Naive thymus-derived CD4-positive, alpha-beta T cell (primary cell): ENCODE measurements at regions not wholly inside any gene's neighbourhood (a gene's known extent, or its start where the extent isn't known, plus 50 kb on each side); places are given as distances from the start of the nearest gene placed in this dataset.
A peak's percentile ranks its signal among the peaks of the same experiment; 100 is the strongest.

ENCODE experiments used
- ATAC-seq: fragments of 150-1000 bp; cut with Tn5 transposase; 2 replicates; pipeline ENCODE4 v1.10.0; 2021; ENCODE audit warnings: mild to moderate bottlenecking, moderate library complexity
- CTCF ChIA-PET: fragments of 350-600 bp; sonication (Branson Sonifier 250); formaldehyde crosslinking; loops from one replicate; lab custom pipeline; 2021; ENCODE audit warnings: antibody characterized with exemption; lab: Charles Lee
- POLR2A ChIA-PET: fragments of 350-600 bp; sonication (Branson Sonifier 250); formaldehyde crosslinking; loops from one replicate; lab custom pipeline; 2021; ENCODE audit warnings: antibody characterized with exemption, inconsistent platforms; lab: Charles Lee
- DNase-seq, 9 donors: peaks; one replicate each; pipeline versions ENCODE4 v3.0.0 to v3.0.0-alpha.2; 2020 to 2022; ENCODE audit warnings: mixed read lengths in 1 of 9
- H3K27ac ChIP-seq: one replicate; pipeline ENCODE4 v1.7.0; 2013; ENCODE audit warnings: mild to moderate bottlenecking, low read depth, low read length, moderate library complexity
- H3K27me3 ChIP-seq, 2 donors: one replicate each; pipeline ENCODE4 v1.7.0; 2013; ENCODE audit warnings: low read length in 2 of 2, mild to moderate bottlenecking in 2 of 2, moderate library complexity in 2 of 2; ENCODE audit not compliant: control insufficient read depth in 2 of 2, insufficient read depth in 2 of 2
- H3K36me3 ChIP-seq, 3 experiments: 1 replicate in 2 of 3; 2 replicates in 1 of 3; pipeline ENCODE4 v1.7.0; 2013; ENCODE audit warnings: low read length in 3 of 3, mild to moderate bottlenecking in 3 of 3, moderate library complexity in 1 of 3; ENCODE audit not compliant: insufficient read depth in 3 of 3, control insufficient read depth in 2 of 3
- H3K4me1 ChIP-seq, 2 donors: one replicate each; pipeline ENCODE4 v1.7.0; 2013; ENCODE audit warnings: low read length in 2 of 2, mild to moderate bottlenecking in 2 of 2, moderate library complexity in 1 of 2; ENCODE audit not compliant: control insufficient read depth in 2 of 2, insufficient read depth in 2 of 2
- H3K4me3 ChIP-seq: 2 replicates; pipeline ENCODE4 v1.7.0; 2013; ENCODE audit warnings: mild to moderate bottlenecking, low read length
- H3K9me3 ChIP-seq, 3 experiments: 1 replicate in 2 of 3; 2 replicates in 1 of 3; pipeline ENCODE4 v1.7.0; 2013; ENCODE audit warnings: low read length in 3 of 3; ENCODE audit not compliant: control insufficient read depth in 2 of 3
- H3K27ac Mint-ChIP-seq, 9 donors: one replicate each; pipeline ENCODE4 v1.8.0; 2020 to 2022; ENCODE audit warnings: mixed read lengths in 9 of 9, mild to moderate bottlenecking in 8 of 9, moderate library complexity in 5 of 9, inconsistent platforms in 2 of 9
- H3K27me3 Mint-ChIP-seq, 5 donors: one replicate each; pipeline ENCODE4 v1.8.0; 2021 to 2022; ENCODE audit warnings: mixed read lengths in 5 of 5, mild to moderate bottlenecking in 1 of 5
- H3K36me3 Mint-ChIP-seq, 5 donors: one replicate each; pipeline ENCODE4 v1.8.0; 2020 to 2022; ENCODE audit warnings: mixed read lengths in 5 of 5, mild to moderate bottlenecking in 3 of 5, inconsistent platforms in 1 of 5
- H3K4me1 Mint-ChIP-seq, 7 donors: one replicate each; pipeline ENCODE4 v1.8.0; 2020 to 2022; ENCODE audit warnings: mixed read lengths in 7 of 7, mild to moderate bottlenecking in 3 of 7, inconsistent platforms in 1 of 7
- H3K4me3 Mint-ChIP-seq, 10 donors: one replicate each; pipeline ENCODE4 v1.8.0; 2020 to 2022; ENCODE audit warnings: mild to moderate bottlenecking in 10 of 10, mixed read lengths in 10 of 10, moderate library complexity in 6 of 10, inconsistent platforms in 2 of 10
- H3K9me3 Mint-ChIP-seq, 11 donors: one replicate each; pipeline ENCODE4 v1.8.0; 2020 to 2022; ENCODE audit warnings: mixed read lengths in 11 of 11, mild to moderate bottlenecking in 4 of 11, inconsistent platforms in 1 of 11, moderate library complexity in 1 of 11
- intact Hi-C, 2 donors: fragments of 100-400 bp; cut with micrococcal nuclease; formaldehyde crosslinking; loops; one replicate each; pipeline ENCODE4 v1.15.1; 2023

- H3K27ac ChIP-seq, result no peak overlapping the region
- Mint-ChIP-seq H3K27ac (no peak overlapping the region), H3K4me3 (no peak overlapping the region), H3K36me3 (peaks cover 0 to 6% (median 4%) of the 10 kb centered on the region in 5 donors), H3K4me1 (no peaks in the 10 kb centered on the region), H3K27me3 (no peaks in the 10 kb centered on the region), H3K9me3 (peaks cover 0 to 10% (median 0%) of the 10 kb centered on the region in 11 donors)
- H3K27me3 ChIP-seq, result no peaks in the 10 kb centered on the region
- intact Hi-C loops, result no loop called here
- ATAC-seq (no peak), DNase-seq (no peak)
- H3K4me3 ChIP-seq, result no peak overlapping the region
- no peaks in the 10 kb centered on the region for H3K9me3 ChIP-seq
- no peaks in the 10 kb centered on the region for H3K4me1 ChIP-seq
- CTCF ChIA-PET, result no interaction called here
- no peaks in the 10 kb centered on the region for H3K36me3 ChIP-seq
- POLR2A ChIA-PET, result no interaction called here
Measured at GRCh38 chr11:69416762-69417698, 64.4 kb upstream of the LINC01488 start.

DNA sequence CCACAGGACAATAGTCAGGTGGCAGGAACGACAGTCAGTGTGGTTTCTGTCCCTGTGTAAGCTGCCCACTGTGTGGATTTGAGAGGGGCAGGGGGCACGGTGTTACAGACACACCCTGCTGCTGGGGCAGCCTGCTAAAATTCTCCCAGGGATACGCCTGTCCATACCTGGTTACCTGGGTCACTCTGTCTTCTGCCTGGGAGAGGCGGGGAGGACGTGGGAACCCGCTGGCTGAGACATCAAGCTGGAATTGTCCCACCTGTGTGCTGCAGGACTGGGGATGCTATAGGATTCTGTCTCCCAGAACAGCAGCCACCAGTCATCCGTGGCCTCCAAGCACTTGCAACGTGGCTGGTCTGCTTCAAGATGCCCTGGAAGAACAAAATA, 63.8 kb upstream of the LINC01488 start:
- H3K27me3 Mint-ChIP-seq, result no peaks in the 10 kb centered on the region
- no peak overlapping the region for H3K27ac ChIP-seq
- H3K4me3 Mint-ChIP-seq, result no peak overlapping the region
- ChIA-PET CTCF (no interaction called here), POLR2A (no interaction called here)
- no peaks in the 10 kb centered on the region for H3K27me3 ChIP-seq
- no peak overlapping the region for H3K4me3 ChIP-seq
- DNase-seq (no peak), ATAC-seq (no peak)
- no peaks in the 10 kb centered on the region for H3K36me3 ChIP-seq
- intact Hi-C loops, result no loop called here
- no peaks in the 10 kb centered on the region for H3K4me1 ChIP-seq
- no peaks in the 10 kb centered on the region for H3K9me3 ChIP-seq
- H3K36me3 Mint-ChIP-seq, result peaks cover 0 to 6% (median 4%) of the 10 kb centered on the region in 5 donors
- H3K9me3 Mint-ChIP-seq, result peaks cover 0 to 10% (median 0%) of the 10 kb centered on the region in 11 donors
- H3K27ac Mint-ChIP-seq, result no peak overlapping the region
- H3K4me1 Mint-ChIP-seq, result no peaks in the 10 kb centered on the region

GRCh38 chr11:69418576-69419296, 62.7 kb upstream of the LINC01488 start:
- CTCF ChIA-PET, result no interaction called here
- DNase-seq, result no peak

GRCh38 chr11:69419662-69420395, 61.6 kb upstream of the LINC01488 start:
- POLR2A ChIA-PET, result no interaction called here

More at GRCh38 chr11:69418576-69419296, 62.7 kb upstream of the LINC01488 start:
- intact Hi-C loops, result no loop called here
- Histone ChIP-seq H3K4me1 (no peaks in the 10 kb centered on the region), H3K27me3 (no peaks in the 10 kb centered on the region), H3K27ac (no peak overlapping the region), H3K36me3 (no peaks in the 10 kb centered on the region), H3K4me3 (no peak overlapping the region), H3K9me3 (no peaks in the 10 kb centered on the region)
- POLR2A ChIA-PET, result no interaction called here
- peak overlapping the region in 1 of 9 donors; percentile 14 for H3K27ac Mint-ChIP-seq
- ATAC-seq, result no peak
- H3K4me1 Mint-ChIP-seq, result no peaks in the 10 kb centered on the region
- H3K9me3 Mint-ChIP-seq, result peaks cover 0 to 6% (median 0%) of the 10 kb centered on the region in 11 donors
- no peaks in the 10 kb centered on the region for H3K27me3 Mint-ChIP-seq
- H3K4me3 Mint-ChIP-seq, result no peak overlapping the region
- peaks cover under 1 to 6% (median 4%) of the 10 kb centered on the region in 5 donors for H3K36me3 Mint-ChIP-seq

DNA sequence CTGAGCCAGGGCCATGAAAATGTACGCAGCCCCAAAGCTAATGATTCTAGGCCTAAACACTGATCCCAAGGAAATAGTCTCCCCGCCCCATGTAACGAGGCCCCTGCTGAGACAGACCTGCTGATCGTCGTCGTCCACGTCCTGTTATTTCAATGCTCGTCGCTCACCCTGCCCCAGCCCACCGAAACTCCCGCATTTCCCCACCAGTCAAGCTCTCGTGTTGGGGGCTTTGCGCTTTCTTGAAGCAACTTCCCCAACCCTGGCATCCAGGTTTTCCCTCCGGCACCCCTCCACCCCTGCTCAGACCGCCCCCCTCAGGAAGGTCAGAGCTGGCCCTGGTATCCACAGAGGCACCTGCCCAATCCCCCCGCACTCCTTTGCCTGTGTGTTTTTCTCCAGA, 58.8 kb upstream of the LINC01488 start:
- intact Hi-C loops, result no loop called here
- Mint-ChIP-seq H3K4me3 (no peak overlapping the region), H3K27me3 (peaks cover 0 to 7% (median 0%) of the 10 kb centered on the region in 5 donors), H3K36me3 (peaks cover 0 to 2% (median 0%) of the 10 kb centered on the region in 5 donors), H3K4me1 (peaks cover 0 to 17% (median 11%) of the 10 kb centered on the region in 7 donors), H3K27ac (peak overlapping the region in 1 of 9 donors; percentile 21), H3K9me3 (peaks cover 0 to 17% (median 9%) of the 10 kb centered on the region in 11 donors)
- POLR2A ChIA-PET, result no interaction called here
- H3K9me3 ChIP-seq, result peaks cover 0 to 7% (median 6%) of the 10 kb centered on the region in 3 experiments
- H3K36me3 ChIP-seq, result no peaks in the 10 kb centered on the region
- CTCF ChIA-PET, result no interaction called here
- ATAC-seq, result no peak
- H3K4me1 ChIP-seq, result no peaks in the 10 kb centered on the region
- no peaks in the 10 kb centered on the region for H3K27me3 ChIP-seq
- no peak overlapping the region for H3K4me3 ChIP-seq
- no peak for DNase-seq
- no peak overlapping the region for H3K27ac ChIP-seq

More at GRCh38 chr11:69419662-69420395, 61.6 kb upstream of the LINC01488 start:
- ATAC-seq (no peak), DNase-seq (no peak)
- no peaks in the 10 kb centered on the region for H3K27me3 Mint-ChIP-seq
- Histone ChIP-seq H3K9me3 (peaks cover 0 to 5% (median 5%) of the 10 kb centered on the region in 3 experiments), H3K4me3 (no peak overlapping the region), H3K27ac (no peak overlapping the region), H3K27me3 (no peaks in the 10 kb centered on the region), H3K36me3 (no peaks in the 10 kb centered on the region), H3K4me1 (no peaks in the 10 kb centered on the region)
- intact Hi-C loops, result no loop called here
- H3K4me3 Mint-ChIP-seq, result no peak overlapping the region
- H3K4me1 Mint-ChIP-seq, result no peaks in the 10 kb centered on the region
- CTCF ChIA-PET, result no interaction called here
- H3K9me3 Mint-ChIP-seq, result peaks cover 0 to 9% (median 7%) of the 10 kb centered on the region in 11 donors
- H3K27ac Mint-ChIP-seq, result no peak overlapping the region
- peaks cover 0 to 2% (median 0%) of the 10 kb centered on the region in 5 donors for H3K36me3 Mint-ChIP-seq

DNA sequence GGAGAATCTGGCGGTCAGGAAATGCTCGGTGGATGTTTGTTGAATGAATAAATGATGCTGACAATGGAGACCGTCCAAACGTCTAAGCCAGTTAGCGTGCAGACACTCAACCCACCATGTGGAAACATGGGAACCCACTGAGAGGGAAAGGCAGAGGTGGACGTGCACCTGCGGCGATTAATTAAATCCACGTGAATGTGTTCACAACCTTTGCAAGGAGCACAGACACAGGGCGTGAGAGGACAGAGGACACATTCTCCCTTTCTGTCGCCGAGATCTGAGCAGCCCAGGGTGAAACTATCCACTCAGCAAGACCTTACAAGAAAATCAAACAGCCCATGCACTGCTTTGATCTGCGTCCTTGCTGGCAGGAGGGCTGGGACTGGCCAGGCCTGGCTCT, 58.3 kb upstream of the LINC01488 start:
- DNase-seq (no peak), ATAC-seq (no peak)
- Mint-ChIP-seq H3K27ac (peak overlapping the region in 1 of 9 donors; percentile 21), H3K4me1 (peaks cover 0 to 17% (median 11%) of the 10 kb centered on the region in 7 donors), H3K27me3 (peaks cover 0 to 10% (median 0%) of the 10 kb centered on the region in 5 donors), H3K4me3 (no peak overlapping the region), H3K9me3 (peaks cover 0 to 17% (median 9%) of the 10 kb centered on the region in 11 donors), H3K36me3 (peaks cover 0 to 2% (median 0%) of the 10 kb centered on the region in 5 donors)
- no peaks in the 10 kb centered on the region for H3K4me1 ChIP-seq
- H3K27me3 ChIP-seq, result no peaks in the 10 kb centered on the region
- H3K27ac ChIP-seq, result no peak overlapping the region
- no peaks in the 10 kb centered on the region for H3K36me3 ChIP-seq
- intact Hi-C loops, result no loop called here
- CTCF ChIA-PET, result no interaction called here
- H3K4me3 ChIP-seq, result no peak overlapping the region
- peaks cover 0 to 7% (median 6%) of the 10 kb centered on the region in 3 experiments for H3K9me3 ChIP-seq
- POLR2A ChIA-PET, result no interaction called here
